HG03159 (cell line): ENCODE measurements at regions not wholly inside any gene's neighbourhood (a gene's known extent, or its start where the extent isn't known, plus 50 kb on each side); places are given as distances from the start of the nearest gene placed in this dataset.

ENCODE experiments used
- ATAC-seq: cut with Tn5 transposase; IDR thresholded peaks from one replicate; pipeline ENCODE4 v1.9.1; 2021; ENCODE audit warnings: mild to moderate bottlenecking, moderate library complexity; ENCODE audit not compliant: unreplicated experiment

DNA sequence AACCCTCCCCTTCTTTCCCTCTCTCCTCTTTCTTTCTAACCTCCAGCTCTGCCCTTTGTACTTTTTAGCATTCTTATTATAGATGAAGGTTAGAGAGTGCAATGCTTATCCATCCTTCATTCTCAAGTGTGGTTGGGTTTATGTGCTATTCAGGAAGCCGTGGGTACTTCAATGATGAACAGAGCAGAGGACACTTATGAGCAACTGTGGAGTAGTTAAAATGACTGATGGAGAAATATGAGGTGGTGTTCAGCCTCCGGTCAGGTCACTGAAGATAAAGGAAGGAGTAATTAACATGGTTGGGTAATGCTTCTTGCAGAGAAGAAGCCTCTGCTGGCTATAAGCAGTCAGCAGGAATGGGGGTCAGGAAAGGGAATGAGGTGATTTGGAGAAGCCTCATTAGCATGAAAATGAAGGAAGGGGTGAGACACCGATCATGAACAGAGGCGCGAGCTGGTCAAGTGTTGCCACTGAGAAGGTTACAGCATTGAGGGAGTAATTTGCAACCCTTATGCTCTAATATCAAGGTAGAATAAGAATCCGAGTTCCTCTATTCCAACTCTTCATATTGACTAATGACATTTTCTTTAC is 174.7 kb downstream of the LPIN1 start:
- no peak for ATAC-seq

DNA sequence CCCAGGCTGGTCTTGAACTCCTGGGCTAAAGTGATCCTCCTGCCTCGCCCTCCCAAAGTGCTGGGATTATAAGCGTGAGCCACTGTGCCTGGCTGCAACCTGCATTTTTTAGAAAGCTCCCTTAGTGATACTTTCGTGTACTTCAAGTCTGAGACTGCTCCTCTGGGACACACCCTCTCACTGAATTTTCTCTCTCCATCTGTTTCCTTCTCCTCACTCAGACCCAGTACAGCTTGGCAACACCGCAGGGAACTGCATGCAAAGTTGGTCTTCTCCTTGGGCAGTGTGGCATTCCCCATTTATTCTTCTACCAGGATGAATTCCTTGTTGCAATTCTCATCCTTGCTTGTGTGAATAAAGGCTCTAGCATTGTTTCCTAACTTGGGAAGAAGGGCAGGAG is 175.9 kb downstream of the LPIN1 start:
- ATAC-seq, result no peak

DNA sequence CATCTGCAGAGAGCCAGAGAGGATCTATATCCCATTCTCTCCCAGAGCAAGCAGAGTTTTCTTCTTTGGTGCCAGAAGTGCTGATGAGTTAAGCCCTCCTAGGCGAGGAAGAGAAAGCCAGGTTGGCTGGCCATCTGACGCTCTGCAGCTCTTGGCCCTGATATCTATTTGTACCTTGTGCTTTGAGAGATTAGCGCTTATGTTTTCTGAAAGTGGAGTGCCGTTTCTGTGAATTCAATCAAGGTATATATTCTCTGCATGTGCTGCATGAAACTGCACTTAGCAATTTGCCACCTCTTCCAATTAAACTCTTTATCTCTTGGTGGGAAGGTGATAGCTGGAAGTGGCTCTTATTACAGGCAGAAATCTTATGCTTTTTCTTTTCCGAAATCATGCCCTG is 177.5 kb downstream of the LPIN1 start:
- ATAC-seq, result no peak

DNA sequence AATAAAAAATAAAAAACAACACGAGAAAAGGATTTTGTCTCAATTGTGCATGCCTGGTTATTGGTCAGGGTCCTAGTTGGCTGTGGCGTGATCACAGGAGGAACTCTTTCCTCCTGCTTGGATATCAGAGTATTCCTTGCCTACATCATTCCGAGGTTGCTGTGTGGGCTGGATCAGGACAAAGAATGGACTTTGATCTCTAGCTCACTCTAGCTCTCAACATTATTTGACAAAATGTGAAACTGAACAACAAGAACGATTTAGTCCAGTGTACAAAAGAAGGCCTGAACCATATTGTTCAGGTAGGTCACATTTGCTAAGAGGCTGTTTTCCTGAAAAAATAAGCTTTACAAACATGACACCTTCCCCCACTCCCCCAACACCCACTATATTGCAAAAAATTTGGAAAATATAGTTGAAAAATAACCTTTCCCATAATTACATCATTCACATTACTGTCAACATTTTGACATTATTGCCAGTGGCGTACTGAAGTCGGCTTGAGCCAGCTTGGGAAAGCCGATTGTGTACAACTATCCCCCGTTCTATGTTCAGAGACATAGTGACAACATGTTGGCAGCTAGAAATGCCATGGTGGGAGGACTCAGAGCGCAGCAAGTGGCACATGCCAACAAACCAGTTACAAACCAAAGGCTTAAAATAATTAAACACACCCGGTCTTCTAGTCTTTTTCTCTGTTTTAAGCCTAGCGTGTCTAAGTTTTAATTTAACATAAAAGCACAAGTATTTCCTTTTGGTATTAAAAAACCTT is 179.0 kb downstream of the LPIN1 start:
- no peak for ATAC-seq

DNA sequence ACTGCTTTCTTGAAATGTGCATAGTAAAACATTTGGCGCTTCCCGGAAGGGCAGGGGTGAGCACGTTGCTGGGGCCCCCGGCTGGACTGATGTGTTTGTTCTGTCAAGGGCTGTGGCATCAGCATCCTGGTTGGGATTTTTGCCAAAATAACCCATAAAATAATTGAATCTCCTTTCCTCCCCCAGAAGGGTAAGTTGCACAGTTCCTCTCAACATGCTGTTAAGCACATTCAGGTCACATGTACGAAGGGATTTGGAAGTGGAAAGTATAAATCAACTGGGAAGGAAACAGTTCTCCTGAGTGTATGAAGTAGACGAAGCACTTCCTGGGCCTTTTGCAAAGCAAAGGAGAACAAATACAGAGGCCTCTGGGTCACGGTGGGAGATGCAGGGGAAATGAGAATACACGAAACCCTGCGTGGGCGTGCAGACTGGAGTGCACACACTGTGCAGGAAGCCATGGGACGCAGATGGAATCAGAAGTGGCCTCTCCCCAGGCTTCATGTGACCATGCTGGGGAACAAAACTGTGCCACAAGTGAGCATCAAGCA is 183.9 kb downstream of the LPIN1 start:
- no peak for ATAC-seq

DNA sequence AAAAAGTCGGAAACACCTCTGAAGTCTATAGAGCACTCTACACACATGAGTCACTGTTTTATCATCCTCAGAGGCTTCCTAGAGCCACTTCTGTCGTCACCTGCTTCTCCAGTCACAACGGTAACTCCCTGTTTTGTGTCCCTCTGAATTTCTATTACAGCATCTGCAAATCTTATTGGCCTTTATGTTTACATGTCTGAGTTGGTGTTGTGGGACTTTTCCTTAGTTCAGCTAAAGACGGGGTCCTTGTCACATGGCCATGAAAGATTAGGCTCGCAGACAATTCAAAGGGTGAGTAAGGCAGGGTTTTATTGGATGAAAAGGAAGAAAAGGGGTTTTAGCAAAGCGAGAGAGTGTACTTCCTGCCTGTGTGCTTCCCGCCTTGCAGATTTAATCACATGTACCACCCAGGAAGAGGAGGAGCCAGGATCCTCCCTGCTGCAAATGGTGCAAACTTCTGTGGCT is 185.6 kb downstream of the LPIN1 start:
- no peak for ATAC-seq

DNA sequence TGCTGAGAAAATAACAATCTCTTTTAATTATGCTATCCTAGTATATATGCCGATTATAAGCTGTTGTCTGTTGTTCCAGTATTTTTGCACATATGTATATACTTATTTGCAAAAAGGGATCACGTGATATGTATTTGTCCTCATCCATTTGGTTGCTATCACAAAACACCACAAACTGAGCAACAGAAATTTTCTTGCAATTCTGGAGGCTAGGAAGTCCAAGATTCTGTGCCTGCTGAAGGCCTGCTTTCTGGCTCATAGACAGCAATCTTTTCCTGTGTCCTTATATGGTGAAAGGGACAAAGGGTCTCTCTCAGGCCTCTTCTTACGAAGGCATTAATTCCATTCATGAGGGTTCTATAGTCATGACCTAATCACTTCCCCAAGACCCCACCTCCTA is 186.5 kb downstream of the LPIN1 start:
- ATAC-seq, result no peak

DNA sequence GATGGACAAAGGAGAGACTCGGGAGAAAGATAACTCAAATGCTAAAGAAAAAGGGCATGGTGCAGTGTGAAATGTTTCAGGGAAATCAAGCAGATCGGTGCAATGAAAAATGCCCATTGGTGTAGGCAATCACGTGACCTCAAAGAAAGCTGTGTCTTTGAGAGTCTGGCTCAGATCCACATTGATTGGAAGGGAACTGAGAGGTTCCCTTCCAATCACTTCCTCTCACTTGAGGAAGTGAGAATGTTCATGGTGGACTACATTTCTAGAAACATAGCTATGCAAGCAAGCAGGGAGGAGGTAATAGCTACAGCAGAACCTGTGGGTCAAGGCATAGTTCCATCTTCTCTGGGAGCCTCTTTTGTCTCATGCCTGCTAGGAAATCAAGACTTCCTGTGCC is 187.4 kb downstream of the LPIN1 start:
- ATAC-seq, result peak; percentile 96

DNA sequence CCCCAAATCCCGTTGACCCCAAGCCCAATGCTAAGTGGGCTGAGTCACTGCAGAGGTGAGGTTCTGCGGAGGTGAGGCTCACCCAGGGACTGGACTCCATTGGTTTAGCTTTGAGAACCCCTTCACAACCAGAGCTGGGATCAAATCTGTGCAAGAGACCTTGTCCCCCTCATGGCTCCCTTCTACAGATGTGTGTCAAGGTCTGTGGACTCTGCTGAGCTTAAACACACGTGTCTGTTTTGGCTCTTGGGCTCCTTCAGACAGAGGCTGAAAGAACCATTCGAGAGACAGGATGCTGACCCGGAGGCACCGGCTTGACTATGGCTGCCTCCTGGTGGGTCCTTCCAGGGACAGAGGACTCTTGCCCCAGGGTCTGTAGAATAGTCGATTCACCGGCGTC is 190.3 kb downstream of the LPIN1 start:
- ATAC-seq, result no peak

DNA sequence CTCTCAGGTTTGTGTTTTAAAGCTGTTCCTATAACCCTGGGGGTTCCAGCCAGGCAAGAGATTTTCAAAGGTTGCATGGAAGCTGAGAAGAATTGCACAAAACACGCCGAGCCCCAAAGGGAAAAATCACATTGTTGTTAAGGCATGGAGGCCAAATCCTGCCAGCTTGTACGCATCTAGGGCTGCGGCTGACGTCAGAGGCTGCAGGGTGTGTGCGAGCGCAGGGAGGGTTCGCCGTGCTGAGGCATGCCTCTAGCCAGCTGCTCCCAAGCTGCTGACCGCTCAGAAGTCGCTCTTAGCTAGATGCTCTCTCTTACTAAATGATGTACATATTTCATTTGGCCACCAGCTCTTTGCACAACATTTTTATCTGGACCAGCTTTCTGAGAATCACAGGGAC is 191.8 kb downstream of the LPIN1 start:
- no peak for ATAC-seq

DNA sequence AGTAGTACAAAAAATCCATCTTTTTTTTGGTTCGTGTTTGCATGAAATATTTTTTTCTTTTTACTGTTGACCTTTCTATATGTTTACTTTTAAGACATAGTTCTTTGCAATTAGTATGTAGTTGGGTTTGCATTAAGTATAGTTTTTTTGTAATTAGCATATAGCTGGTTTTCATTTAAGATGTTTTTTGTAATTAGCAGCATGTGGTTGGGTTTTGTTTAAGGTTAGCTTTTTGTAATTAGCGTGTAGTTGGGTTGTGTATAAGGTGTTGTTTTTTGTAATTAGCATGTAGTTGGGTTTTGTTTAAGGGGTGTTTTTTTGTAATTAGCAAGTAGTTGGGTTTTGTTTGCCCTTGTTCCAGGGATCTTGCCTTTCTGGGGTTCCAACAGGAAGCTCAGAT is 193.1 kb downstream of the LPIN1 start:
- no peak for ATAC-seq

DNA sequence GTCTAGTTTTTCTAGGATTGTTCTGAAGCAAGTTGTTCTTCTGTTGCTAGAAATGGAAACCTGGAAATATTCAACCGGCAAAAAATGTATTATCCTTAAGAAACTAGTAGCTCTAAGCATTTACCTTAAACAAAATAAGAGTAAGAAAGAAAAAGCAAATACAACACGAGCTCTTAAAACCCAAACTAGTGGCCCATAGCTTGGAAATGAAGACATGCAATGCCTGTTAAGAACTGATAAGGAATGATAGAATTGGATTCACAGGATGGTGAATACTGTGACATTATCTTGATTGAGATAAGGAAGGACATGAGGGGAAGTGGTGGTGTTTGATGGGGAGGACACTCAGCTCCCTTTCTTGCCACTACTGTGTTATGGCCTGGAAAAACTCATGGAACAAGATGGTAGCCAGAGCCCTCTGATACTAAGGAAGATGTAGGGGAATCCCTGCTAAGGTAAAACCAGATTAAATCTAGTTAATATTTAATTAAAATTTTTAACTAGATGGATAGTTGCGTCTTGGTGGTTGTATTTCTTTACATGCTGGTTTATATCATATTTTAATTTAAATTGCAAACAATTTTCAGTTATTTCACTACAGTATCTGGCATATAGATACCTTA is 193.8 kb downstream of the LPIN1 start:
- ATAC-seq, result no peak

DNA sequence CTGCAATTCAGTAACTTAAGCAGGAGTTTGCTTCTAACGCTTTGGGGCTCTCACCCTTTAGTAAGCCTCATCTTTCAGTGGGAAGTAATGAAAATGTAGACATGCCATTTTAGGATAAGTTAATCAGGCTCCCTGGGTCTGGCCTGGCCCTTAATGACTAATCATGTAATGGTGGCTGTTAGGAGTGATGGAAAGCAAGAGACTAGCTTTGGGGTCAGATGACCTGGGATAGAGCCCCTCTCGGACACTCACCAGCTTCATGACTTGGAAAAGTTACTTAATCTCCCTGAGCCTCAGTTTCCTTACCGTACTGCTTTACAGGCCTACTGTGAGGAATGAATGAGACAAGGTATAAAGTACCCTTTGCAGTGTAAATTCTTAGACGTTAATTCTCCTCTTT is 194.4 kb downstream of the LPIN1 start:
- no peak for ATAC-seq

DNA sequence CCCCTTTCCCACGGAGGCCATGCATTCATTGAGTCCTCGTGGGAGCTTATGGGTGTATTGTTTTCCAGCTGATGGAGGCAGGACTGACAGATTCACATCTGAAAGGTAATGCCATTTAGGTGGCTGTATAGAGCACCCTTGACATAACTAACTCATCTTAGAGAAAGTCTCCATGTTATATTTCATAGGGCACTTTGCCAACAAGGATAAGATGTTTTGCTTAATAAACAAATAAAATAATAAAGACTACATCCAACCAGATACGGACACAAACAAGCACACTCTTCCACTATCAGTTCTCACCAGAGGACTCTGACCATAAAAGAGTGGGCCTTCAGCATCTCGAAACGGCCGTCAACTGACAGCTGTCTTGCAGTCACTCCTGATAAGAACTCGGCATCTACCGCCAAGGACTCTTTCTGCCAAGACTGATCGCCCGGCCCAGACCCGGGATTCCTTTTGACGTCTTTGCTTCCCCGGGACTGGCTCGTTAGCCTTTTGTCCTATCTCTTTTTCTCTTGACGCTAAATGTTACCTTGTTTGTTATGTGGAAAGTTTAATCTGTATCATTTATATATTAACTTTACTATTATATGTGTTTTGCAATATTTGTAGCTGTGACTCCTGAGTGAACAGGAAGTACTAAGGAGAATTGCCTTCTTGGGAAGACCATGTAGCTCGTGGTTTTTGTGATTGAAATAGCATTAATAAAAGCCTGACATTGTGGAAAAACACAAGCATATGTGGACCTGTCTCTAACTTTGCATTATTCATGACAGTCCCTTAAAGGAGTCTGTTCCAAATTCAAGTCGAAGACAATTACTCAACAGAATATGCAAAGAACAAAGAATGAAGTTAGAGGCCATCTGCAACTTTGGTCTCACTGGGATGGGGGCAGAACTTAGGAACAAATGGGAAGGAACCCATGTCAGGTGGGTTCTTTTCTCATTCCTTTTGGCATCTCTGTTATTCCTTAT is 195.1 kb downstream of the LPIN1 start:
- no peak for ATAC-seq

DNA sequence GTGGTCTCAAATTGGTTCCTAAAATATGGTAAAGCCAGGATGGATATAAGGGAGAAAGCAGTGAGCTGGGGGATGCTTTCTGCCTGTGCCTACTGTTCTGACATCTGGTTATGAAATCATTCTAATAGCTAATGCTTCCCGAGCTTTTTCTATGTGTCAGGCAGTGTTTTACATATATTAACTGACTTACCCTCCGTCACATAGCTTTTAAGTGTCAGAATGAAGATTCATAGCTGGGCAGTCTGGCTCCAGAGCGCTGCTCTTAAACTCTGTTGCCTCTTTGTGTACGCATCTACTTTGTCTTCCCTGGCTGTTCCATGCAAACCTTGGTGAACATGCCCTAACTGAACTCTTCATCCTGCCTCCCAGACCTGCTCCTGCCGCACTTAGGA is 195.7 kb downstream of the LPIN1 start:
- no peak for ATAC-seq

DNA sequence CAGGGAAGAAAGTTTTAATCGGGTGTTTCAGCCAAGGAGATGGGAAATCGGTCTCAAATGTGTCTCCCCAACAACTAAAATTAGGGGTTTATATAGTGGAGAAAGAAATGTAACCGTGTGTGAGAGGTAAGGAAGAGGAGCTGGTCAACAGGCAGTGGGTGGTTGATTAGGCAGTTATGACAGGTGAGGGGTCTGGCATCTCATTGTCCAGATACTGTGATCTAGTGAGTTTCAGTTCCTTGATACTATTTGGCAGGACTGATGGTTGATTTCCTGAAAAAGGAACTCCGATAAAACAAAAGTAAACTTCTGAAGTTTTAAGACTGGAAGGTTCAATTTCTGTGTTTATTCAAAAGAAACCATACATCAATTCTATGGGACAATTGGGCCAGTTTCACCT is 197.9 kb downstream of the LPIN1 start:
- ATAC-seq, result no peak

DNA sequence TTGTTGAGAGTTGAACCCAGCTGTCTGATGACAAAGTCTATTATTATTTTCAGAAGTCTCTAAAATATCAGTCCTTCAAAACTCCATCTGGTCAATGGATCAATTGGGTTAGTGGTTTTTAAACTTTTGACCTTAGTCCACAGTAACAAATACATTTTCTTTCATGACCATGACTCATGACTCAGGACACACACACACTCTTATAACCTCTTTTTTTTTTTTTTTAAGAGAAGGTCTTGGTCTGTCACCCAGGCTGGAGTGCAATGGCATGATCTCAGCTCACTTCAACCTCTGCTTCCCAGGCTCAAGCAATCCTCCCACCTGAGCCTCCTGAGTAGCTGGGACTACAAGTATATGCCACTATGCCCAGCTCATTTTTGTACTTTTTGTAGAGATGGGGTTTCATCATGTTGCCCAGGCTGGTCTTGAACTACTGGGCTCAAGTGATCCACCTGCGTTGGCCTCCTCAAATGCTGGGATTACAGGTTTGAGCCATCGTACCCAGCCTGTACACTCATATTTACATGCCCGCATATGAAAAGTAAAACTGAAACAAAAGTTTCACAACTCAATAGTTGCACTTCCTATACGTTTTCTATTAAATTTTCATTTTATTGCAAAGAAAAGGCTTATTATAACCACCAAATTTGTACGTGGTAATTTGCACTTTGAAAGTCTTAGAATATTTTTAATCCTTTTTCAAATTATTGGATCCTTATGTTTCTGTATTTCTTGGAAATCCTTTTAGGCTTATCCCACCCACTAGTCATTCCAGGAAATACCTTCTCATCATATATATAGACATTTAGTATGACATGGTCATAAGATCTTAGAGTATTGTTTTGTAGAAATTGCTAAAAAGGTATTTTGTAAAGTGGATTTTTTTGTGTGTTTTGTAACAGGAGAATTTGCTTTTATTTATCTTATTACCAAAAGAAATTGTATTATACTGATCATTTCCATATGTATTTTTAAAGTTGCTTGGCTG is 199.0 kb downstream of the LPIN1 start:
- ATAC-seq, result peak; percentile 94

DNA sequence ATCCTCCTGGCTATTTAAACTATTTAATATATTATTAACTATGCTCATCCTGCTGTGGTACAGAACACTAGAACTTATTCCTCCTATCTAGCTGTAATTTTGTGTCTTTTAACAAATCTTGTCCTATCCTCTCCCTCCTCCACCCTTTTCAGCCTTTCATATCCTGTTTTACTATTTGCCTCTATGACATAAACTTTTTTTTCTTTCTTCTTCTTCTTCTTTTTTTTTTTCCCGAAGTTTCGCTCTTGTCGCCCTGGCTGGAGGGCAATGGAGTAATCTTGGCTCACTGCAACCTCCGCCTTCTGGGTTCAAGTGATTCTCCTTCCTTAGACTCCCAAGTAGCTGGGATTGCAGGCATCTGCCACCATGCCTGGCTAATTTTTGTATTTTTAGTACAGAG is 201.5 kb downstream of the LPIN1 start:
- ATAC-seq, result no peak

DNA sequence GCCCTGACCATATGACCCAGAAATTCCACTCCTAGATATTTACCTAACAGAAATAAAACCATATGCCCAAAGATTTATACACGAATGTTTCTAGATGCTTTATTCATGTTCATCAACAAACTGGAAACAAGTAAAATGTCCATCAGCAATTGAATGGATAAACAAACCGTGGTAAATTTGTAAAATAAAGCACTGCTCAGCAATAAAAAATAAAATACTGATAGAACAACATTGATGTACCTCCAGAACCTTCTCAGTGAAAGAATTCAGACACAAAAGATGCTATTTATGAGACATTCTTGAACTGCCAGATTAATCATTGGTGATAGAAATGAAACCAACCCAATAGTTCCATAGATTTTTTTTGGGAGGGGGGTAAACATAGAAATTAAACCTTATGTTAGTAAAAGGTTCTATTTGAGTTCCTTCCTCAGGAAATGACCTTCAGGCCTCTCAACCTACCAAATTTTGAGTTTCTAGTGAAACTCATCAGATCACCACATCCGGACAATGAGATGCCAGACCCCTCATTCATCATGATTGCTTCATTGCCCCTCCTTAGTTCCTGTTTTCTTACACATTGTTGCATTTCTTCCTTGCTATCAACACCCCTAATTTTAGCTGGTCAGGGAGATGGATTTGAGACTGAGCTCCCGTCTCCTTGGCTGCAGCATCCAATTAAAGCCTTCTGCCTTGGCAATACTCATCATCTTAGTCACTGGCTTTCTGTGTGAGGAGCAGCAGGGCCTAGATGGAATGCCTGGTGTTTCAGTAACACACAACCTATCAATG is 203.5 kb downstream of the LPIN1 start:
- ATAC-seq, result no peak
